Muscle of leg (tissue), 3 donors: ENCODE measurements at regions not wholly inside any gene's neighbourhood (a gene's known extent, or its start where the extent isn't known, plus 50 kb on each side); places are given as distances from the start of the nearest gene placed in this dataset.

ENCODE experiments used
- DNase-seq: peaks from one replicate; pipeline ENCODE4 v3.0.0; 2013
- H3K27ac ChIP-seq: one replicate; pipeline ENCODE4 v1.5.1; 2013; ENCODE audit warnings: mild to moderate bottlenecking, low read length, control low read depth
- H3K27me3 ChIP-seq: one replicate; pipeline ENCODE4 v1.6.1; 2013; ENCODE audit warnings: low read length; ENCODE audit not compliant: control insufficient read depth, insufficient read depth
- H3K36me3 ChIP-seq: one replicate; pipeline ENCODE4 v1.6.1; 2013; ENCODE audit warnings: low read length; ENCODE audit not compliant: control insufficient read depth, insufficient read depth
- H3K4me1 ChIP-seq: one replicate; pipeline ENCODE4 v1.6.1; 2013; ENCODE audit warnings: low read length; ENCODE audit not compliant: control insufficient read depth, insufficient read depth
- H3K4me3 ChIP-seq: one replicate; pipeline ENCODE4 v1.5.1; 2013; ENCODE audit warnings: low read length, control low read depth
- H3K9me3 ChIP-seq: replicated peaks from 2 replicates; pipeline ENCODE4 v1.6.1; 2013; ENCODE audit warnings: low read depth, low read length; ENCODE audit not compliant: control insufficient read depth
- WGBS: methylation state at CpG from one replicate; pipeline ENCODE4 v1.1.5; 2013; ENCODE audit warnings: missing lambda C conversion rate; ENCODE audit not compliant: insufficient coverage; 5-methylcytosine and 5-hydroxymethylcytosine counted together

DNA sequence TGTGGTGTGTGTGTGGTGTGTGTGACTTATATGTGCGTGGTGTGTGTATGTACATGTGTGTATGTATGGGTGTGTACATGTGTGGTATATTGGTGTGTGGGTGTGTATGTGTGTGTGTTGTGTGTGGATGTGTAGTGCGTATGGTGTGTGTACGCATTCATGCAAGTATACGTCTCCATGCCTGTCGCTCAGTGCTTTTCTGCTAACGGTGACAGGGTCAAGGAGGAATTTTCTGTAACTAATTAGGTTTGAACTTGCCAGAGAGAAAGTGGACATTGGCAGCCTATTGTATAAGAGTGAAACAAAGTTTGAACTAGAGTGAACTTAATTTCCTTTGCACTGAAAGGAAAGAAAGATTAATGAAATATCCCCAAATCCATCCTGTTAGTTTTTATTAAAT is 120.9 kb upstream of the GSC start:
- no peaks in the 10 kb centered on the region for H3K36me3 ChIP-seq
- H3K4me1 ChIP-seq: peaks cover 12% of the 10 kb centered on the region
- peaks cover 3% of the 10 kb centered on the region for H3K27me3 ChIP-seq
- peak; percentile 65 for DNase-seq
- no peak overlapping the region for H3K4me3 ChIP-seq
- no peak overlapping the region for H3K27ac ChIP-seq
- H3K9me3 ChIP-seq: no peaks in the 10 kb centered on the region
- 44% methylated on average over 3 of the region's 6 CpGs for WGBS

DNA sequence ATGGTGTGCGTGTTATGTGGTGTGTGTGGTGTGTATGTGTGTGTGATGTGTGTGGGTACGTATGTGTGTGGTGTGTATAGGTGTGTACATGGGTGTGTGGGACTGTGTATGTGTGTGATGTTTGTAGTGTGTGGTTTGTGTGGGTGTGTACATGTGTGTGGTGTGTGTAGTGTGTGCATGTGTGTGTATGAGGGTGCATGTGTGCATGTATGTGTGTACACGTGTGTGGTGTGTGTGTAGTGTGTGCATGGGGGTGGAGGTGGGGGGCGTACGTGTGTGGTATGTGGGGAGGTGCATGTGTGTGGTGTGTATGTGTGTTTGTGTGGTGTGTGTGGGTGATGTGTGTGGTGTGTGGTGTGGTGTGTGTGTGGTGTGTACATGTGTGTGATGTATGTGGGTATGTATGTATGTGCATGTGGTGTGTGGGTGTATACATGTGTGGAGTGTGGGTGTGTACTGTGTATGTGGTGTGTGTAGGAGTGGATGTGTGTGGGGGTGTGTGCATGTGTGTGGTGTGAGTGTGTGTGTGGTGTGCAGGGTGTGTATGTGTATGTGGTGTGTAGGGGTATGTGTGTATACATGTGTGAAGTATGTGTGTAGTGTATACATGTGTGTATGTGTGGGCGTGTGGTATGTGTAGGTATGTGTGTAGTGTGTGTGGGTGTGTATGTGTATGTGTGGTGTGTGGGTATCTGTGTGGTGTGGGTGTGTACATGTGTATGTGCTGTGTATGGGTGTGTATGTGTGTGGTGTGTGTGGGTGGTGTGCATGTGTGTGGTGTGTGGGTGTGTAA is 119.8 kb upstream of the GSC start:
- H3K27ac ChIP-seq: no peak overlapping the region
- no peak for DNase-seq
- H3K4me1 ChIP-seq: peaks cover 12% of the 10 kb centered on the region
- WGBS: 90% methylated on average over 6 of the region's 6 CpGs
- H3K27me3 ChIP-seq: peaks cover 3% of the 10 kb centered on the region
- H3K36me3 ChIP-seq: no peaks in the 10 kb centered on the region
- H3K9me3 ChIP-seq: no peaks in the 10 kb centered on the region
- no peak overlapping the region for H3K4me3 ChIP-seq

DNA sequence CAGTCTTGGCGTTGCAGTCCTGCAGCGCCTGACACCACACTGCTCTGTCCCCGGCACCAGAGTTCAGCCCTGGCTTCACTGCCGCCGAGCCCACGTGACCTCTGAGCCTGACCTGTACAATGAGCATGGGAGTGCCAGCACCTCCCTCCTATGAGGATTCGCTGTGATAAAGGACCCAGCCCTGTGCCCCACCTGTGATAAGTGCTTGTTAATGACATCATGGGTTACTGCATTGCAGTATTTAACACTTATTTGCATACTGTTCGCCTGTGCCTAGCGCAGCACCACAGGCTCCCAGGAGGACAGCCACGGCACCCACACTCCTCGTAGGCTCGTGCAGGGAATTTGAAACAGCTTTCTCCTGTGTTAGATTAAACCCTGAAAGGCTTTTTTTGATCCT is 118.2 kb upstream of the GSC start:
- Histone ChIP-seq H3K4me3 (no peak overlapping the region), H3K9me3 (no peaks in the 10 kb centered on the region), H3K36me3 (no peaks in the 10 kb centered on the region), H3K27ac (no peak overlapping the region), H3K27me3 (no peaks in the 10 kb centered on the region), H3K4me1 (peaks cover 6% of the 10 kb centered on the region)
- WGBS: 69% methylated on average over 10 of the region's 12 CpGs
- DNase-seq: no peak

DNA sequence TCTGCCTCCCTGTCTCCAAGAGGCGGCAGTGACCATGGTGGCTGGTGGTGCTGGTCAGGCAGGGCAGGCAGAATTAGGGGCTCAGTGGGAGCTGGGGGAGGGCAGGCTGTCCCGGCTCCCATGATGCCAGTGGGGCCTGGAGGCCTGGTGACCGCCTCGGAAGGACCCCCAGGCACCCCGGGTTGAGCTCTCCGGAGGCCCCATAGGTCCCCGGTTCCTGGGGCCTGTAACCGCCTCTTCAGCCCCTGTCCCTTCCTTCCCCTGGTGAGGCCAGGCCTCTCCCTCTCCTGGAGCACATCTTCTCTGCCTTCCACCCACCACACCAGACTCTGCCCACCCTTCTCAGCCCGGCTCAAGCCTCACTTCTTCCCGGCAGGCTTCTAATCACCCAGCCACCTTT is 117.7 kb upstream of the GSC start:
- Histone ChIP-seq H3K4me3 (no peak overlapping the region), H3K36me3 (no peaks in the 10 kb centered on the region), H3K4me1 (peaks cover 2% of the 10 kb centered on the region), H3K9me3 (peaks cover 1% of the 10 kb centered on the region), H3K27me3 (no peaks in the 10 kb centered on the region), H3K27ac (no peak overlapping the region)
- no peak for DNase-seq
- WGBS: 77% methylated on average over 10 of the region's 10 CpGs

DNA sequence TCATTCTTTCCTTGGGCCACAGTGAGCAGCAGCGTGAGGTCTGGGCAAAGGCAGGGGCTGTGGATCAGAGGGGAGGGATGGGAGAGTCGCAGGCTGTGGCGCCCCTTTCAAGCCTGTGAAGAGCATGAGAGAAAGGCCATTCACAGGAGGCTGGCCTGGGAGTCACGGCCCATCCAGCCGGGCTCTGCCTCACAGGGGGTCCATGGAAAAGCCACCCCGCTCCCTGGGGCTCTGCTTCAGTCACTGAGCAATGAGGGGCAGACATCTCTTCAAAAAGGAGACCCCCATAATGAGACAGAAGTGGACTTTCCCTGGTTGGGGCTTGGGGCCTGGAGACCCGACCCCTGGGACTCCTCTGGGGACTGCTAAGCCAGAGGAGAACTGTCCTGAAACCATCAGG is 117.0 kb upstream of the GSC start:
- WGBS: 84% methylated on average over 6 of the region's 7 CpGs
- H3K27ac ChIP-seq: no peak overlapping the region
- no peak overlapping the region for H3K4me3 ChIP-seq
- no peak for DNase-seq
- peaks cover 2% of the 10 kb centered on the region for H3K4me1 ChIP-seq
- peaks cover 2% of the 10 kb centered on the region for H3K9me3 ChIP-seq
- no peaks in the 10 kb centered on the region for H3K36me3 ChIP-seq
- H3K27me3 ChIP-seq: no peaks in the 10 kb centered on the region

DNA sequence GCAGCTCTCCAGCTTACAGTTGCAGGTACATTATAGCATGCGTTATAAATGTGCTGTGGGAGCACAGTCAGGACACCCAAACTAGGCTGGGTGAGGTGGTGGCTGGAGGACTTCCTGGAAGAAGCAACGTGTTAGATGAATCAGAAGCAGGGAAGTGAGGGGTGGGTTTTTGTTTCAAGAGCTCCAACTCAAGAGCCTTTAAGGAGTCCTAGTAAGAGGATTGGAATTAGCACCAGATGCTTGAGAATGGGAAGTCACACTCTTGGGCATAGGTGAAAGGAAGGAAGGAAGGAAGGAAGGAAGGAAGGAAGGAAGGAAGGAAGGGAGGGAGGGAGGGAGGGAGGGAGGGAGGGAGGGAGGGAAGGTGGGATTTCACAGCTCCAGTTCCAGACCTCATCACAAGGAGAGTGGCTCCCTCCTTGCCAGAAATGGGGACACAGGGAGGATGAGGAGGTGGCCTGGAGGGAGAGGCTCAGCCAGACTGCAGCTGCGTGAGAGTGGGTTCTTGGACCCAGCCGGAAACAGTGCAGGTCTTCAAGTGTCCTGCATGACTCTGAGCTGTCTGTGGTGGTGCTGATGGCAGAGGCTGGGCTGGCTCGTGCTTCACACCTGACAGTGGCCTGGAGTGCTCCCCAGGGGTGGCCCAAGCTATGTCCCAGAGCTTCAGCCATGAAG is 115.7 kb upstream of the GSC start:
- DNase-seq: no peak
- H3K4me1 ChIP-seq: peaks cover 7% of the 10 kb centered on the region
- no peaks in the 10 kb centered on the region for H3K36me3 ChIP-seq
- 48% methylated on average over 5 of the region's 5 CpGs for WGBS
- no peak overlapping the region for H3K27ac ChIP-seq
- no peak overlapping the region for H3K4me3 ChIP-seq
- no peaks in the 10 kb centered on the region for H3K27me3 ChIP-seq
- peaks cover 2% of the 10 kb centered on the region for H3K9me3 ChIP-seq

DNA sequence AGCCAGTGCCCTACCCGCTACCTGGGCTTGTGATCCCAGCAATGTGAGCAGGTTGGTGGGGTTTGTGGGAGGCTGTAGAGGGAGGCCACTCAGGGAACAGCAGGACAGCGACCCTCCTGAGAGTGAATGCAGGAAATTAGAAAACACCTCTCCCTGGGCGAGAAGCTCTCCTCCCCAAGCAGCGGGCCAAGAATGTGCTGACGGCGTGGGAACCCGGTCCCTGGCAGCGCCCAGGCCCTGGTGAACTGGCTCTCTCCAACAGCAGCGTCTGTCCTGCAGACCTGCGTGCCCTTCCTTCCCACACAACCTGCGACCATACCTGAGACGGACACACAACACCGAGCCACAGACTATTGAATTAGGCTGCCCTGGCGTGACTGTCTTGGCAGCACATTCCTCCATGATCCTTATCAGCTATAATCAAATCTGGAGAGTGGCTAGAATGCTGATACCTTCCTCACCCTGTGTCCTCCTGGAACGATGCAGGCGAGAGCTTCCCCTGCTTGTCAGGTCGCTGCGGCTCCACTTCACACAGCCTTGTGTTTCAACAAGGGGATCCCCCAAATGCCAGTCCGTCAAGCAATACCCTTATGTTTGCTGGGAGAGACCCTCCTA is 114.8 kb upstream of the GSC start:
- H3K4me1 ChIP-seq: peaks cover 11% of the 10 kb centered on the region
- no peaks in the 10 kb centered on the region for H3K27me3 ChIP-seq
- 82% methylated on average over 12 of the region's 19 CpGs for WGBS
- H3K4me3 ChIP-seq: no peak overlapping the region
- H3K36me3 ChIP-seq: no peaks in the 10 kb centered on the region
- peaks cover 2% of the 10 kb centered on the region for H3K9me3 ChIP-seq
- no peak for DNase-seq
- no peak overlapping the region for H3K27ac ChIP-seq

DNA sequence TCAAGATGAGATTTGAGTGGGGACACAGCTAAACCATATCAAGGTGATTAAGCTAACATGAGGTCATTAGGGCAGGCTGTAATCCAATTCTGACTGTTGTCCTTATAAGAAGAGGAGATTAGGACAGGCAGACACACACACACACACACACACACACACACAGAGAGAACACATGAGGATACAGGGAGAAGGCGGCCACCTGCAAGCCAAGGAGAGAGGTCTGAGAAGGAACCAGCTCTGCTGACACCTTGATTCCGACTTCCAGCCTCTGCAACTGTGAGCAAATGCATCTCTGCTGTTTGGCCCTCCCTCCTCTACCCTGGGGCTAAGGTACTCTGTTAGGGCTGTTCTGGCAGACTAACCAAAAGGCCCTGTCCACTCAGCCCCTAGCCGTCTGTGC is 112.5 kb upstream of the GSC start:
- H3K27me3 ChIP-seq: no peaks in the 10 kb centered on the region
- DNase-seq: no peak
- no CpG with 5 or more reads among the region's 3 CpGs for WGBS
- H3K4me1 ChIP-seq: peaks cover 11% of the 10 kb centered on the region
- no peak overlapping the region for H3K27ac ChIP-seq
- H3K9me3 ChIP-seq: peaks cover 2% of the 10 kb centered on the region
- no peaks in the 10 kb centered on the region for H3K36me3 ChIP-seq
- H3K4me3 ChIP-seq: no peak overlapping the region

DNA sequence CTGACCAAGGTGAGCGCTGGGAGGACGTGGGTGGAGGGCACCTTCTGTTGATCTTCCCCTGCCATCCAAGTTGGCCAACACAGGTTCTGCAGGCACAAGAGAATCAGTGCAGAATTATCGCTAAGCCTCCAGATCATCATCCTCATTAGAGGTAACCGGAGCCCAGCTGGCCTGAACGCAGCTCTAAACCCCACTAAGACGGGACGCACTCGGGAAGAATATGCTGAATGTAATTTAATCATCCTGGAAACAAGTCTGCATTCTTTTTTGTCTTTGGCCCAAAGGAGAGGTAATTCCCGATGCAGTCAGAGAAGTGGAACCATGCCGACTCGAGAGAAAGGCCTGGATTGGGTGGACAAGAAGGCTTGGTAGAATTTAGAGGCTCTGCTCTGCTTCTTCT is 111.0 kb upstream of the GSC start:
- peaks cover 2% of the 10 kb centered on the region for H3K27me3 ChIP-seq
- DNase-seq: peak; percentile 88
- 5% methylated on average over 4 of the region's 11 CpGs for WGBS

DNA sequence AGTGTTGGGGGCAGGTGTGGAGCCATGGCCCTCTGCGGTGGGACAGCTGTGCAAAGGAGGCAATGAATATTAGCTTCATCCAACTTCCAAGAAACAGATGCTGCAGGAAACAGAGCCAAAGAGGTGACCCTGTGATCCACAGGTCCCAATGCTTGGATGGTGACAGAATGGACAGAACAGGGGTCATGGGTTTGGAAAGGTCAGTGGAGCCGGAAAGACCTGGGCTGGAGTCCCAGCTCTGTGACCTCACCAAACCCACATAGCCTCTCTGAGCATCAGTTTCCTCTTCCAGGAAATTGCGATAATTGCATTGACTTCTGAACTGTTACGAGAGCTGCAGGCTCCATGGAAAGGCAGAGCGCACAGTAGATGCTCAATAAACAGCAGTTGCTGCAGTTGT is 110.2 kb upstream of the GSC start:
- no peak overlapping the region for H3K4me3 ChIP-seq
- no peaks in the 10 kb centered on the region for H3K36me3 ChIP-seq
- peak; percentile 48 for DNase-seq
- 90% methylated on average over 3 of the region's 5 CpGs for WGBS
- H3K4me1 ChIP-seq: peaks cover 11% of the 10 kb centered on the region
- H3K27me3 ChIP-seq: peaks cover 2% of the 10 kb centered on the region
- H3K27ac ChIP-seq: no peak overlapping the region
- H3K9me3 ChIP-seq: peaks cover 2% of the 10 kb centered on the region

More for the DNA sequence above, 111.0 kb upstream of the GSC start:
- Histone ChIP-seq H3K4me1 (peaks cover 11% of the 10 kb centered on the region), H3K9me3 (peaks cover 2% of the 10 kb centered on the region), H3K36me3 (no peaks in the 10 kb centered on the region), H3K27ac (no peak overlapping the region), H3K4me3 (no peak overlapping the region)
